ENCODE measurements at regions not wholly inside any gene's neighbourhood (a gene's known extent, or its start where the extent isn't known, plus 50 kb on each side); places are given as distances from the start of the nearest gene placed in this dataset.

DNA sequence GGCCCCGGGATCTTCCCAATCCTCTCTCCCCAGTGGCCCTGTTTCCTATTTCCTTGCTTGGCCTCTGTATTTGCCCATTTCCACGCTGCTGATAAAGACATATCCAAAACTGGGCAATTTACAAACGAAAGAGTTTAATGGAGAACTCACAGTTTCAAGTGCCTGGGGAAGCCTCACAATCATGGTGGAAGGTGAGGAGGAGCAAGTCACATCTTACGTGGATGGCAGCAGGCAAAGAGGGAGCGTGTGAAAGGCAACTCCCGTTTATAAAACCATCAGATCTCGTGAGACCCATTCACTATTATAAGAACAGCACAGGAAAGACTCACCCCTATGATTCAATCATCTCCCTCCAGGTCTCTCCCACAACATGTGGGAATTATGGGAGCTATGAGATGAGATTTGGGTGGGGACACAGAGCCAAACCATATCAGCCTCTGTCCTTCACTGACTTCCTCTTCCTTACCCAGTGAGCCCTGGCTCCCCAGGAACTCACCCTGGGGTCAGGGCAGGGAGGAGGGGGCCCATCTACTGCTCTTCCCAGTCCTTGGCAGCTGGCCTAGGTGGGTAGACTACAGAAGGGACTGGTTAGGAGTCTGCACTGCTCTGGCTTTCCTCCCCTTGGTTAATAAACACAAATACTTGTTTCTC is 105.8 kb upstream of the MYCN start:
- TF ChIP-seq, protein P1, sequence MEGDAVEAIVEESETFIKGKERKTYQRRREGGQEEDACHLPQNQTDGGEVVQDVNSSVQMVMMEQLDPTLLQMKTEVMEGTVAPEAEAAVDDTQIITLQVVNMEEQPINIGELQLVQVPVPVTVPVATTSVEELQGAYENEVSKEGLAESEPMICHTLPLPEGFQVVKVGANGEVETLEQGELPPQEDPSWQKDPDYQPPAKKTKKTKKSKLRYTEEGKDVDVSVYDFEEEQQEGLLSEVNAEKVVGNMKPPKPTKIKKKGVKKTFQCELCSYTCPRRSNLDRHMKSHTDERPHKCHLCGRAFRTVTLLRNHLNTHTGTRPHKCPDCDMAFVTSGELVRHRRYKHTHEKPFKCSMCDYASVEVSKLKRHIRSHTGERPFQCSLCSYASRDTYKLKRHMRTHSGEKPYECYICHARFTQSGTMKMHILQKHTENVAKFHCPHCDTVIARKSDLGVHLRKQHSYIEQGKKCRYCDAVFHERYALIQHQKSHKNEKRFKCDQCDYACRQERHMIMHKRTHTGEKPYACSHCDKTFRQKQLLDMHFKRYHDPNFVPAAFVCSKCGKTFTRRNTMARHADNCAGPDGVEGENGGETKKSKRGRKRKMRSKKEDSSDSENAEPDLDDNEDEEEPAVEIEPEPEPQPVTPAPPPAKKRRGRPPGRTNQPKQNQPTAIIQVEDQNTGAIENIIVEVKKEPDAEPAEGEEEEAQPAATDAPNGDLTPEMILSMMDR (conservative IDR thresholded peaks at IDR 0.05; ENCODE audit: low read length) = no peak
- no peak for DNase-seq (ENCODE audit: low read depth)

DNA sequence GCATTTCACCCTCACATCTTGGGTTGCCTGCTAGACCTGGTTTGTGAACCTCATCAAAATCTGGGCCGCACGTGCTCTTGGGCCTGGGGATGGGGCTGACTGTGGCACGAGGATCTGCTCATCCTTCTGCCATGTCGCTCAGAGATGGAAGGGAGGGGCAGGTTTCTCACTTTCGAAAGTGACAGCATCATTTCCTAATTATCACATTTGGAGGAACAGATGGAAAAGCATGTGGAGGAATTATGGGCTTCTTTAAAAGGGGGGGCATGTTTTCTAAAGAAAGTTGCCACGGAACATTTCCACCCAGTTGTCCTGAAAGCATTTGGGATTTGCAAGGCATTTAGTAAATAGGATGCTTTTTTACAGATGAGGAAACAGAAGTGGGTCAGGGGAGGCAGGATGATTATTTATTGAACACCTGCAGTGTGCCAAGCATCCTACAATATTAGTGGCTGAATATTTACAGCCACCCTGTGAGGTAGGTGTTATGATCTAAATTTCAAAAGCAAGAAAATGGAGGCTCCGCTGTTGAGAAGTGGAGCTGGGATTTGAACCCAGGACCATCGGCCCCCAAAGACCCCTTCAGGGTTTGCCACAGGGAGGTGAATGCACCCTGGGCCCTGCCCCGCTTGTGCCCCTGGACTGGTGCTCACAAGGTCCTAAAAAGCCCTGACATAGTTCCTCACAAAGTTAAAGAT is 104.2 kb upstream of the MYCN start:
- H3K4me3 ChIP-seq (ENCODE audit: low read length) = no peak overlapping the region
- DNase-seq (ENCODE audit: low read depth) = no peak
- TF ChIP-seq, protein P1 (conservative IDR thresholded peaks at IDR 0.05; ENCODE audit: low read length) = no peak

More for the DNA sequence above, 105.8 kb upstream of the MYCN start:
- H3K4me3 ChIP-seq (ENCODE audit: low read length) = no peak overlapping the region

DNA sequence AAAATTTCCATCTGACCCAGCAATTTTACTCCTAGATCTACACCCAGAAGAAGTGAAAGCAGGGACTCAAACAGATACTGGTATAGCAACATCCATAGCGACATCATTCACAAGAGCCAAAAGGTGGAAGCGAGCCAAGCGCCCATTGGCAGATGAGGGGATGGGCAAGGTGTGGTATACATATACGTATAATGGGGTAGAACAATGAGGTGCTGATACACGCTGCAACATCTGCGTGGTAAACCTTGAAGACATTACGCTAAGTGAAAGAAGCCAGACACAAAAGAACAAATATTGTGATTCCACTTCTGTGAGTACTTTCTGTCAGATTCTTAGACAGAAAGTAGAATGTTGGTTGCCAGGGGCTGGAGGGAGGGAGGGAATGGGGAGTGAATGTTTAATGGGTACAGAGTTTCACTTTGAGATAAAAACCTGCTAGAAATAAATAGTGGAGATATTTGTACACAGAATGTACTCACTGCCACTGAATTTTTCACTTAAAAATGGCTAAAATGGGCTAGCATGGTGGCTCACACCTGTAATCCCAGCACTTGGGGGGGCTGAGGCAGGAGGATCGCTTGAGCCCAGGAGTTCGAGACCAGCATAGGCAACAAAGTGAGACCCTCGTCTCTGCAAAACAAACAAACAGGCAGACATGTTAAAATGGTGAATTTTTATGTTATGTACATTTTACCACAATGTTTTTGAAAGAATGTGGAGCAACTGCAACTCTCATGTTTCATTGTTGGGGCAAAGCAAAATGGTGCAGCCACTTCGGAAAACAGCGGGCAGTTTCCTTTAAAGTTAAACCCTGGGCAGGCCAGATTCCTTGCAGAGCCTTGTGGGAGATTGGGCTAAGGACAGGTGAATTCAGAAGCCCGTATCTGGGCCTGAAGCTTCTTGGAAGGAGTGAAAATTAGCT is 103.4 kb upstream of the MYCN start:
- DNase-seq (ENCODE audit: low read depth) = no peak
- TF ChIP-seq, protein P1 (conservative IDR thresholded peaks at IDR 0.05; ENCODE audit: low read length) = no peak
- no peak overlapping the region for H3K4me3 ChIP-seq (ENCODE audit: low read length)

DNA sequence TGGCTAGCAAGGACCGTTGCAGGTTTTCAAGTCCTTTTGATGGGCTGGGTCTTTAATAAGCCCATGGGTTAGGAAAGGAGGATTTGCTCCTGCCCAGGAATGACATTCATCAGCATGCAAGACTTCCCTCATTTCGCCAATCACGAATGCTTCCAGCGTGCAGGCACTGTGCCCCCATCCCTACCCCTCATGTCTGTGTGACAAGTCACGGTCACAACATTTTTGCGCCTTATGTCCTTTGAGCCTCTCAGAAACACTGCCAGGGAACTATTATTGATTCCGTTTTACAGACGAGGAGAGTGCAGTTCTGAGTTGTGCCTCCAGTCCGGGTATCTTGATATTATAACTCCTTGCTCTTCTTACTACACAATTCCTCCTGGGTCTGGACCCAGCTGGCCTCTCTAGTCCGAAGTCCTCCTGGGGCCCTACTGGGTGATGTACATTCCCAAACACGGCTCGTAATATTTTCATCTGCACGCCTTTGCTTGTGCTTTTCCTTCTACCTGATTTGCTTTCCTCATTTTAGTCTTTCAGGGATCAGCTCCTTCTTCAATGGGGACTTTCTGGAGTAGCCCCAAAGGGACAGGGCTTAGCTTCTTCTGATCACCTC is 101.8 kb upstream of the MYCN start:
- no peak overlapping the region for H3K4me3 ChIP-seq (ENCODE audit: low read length)
- TF ChIP-seq, protein P1 (conservative IDR thresholded peaks at IDR 0.05; ENCODE audit: low read length) = no peak
- DNase-seq (ENCODE audit: low read depth) = no peak

DNA sequence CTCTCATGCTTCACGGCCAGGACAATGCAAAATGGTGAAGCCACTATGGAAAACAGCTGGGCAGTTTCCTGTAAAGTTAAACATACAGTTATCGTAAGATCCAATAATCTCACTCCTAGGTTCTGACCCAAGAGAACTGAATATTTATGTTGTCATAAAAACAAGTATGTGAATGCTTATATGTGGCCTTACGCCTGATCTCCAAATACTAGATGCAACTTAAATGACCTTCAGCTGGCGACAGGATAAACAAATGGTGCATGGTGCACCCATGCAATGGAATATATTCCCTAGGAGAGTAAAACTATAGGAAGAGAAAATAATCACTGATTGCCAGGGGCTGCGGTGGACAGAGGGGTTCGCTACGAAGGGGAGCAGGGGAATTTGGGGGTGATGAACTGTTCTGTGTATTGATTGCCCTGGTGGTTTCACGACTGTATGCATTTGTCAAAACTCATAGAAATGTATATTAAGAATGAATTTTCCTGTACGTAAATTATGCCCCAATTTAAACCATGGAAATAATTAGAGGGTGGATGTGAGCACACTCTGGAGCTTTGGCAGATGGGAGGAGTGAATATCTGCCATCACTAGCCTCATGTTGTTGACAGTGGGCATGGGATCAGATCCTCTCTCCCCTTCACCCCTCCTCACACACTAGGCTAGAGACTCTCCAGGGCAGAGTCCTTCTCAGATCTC is 100.8 kb upstream of the MYCN start:
- no peak for DNase-seq (ENCODE audit: low read depth)
- H3K4me3 ChIP-seq (ENCODE audit: low read length) = no peak overlapping the region
- TF ChIP-seq, protein P1 (conservative IDR thresholded peaks at IDR 0.05; ENCODE audit: low read length) = no peak

DNA sequence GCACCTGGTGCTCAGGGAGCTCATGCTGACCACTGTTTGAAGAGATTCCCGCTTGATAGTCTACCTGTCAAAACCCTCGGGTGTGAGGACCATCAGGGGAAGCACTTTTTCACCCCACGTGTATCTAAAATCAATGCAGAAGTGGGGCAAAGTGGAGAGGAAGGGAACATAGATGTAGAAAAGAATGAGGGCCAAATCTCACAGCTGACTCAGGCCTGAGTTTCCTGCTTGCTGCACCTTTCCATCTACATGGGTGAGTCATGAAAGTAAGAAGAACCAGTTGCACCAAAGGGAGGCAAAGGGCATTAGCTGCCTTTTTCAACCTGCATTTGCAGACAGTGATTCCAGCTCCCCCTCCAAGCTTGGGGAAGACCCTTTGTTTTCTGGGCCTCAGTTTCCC is 100.2 kb upstream of the MYCN start:
- no peak for DNase-seq (ENCODE audit: low read depth)
- TF ChIP-seq, protein P1 (conservative IDR thresholded peaks at IDR 0.05; ENCODE audit: low read length) = no peak

More for the DNA sequence above, 100.2 kb upstream of the MYCN start:
- no peak overlapping the region for H3K4me3 ChIP-seq (ENCODE audit: low read length)

Data from AG10803 (cell line).